HT-29 (cell line): ENCODE measurements at regions not wholly inside any gene's neighbourhood (a gene's known extent, or its start where the extent isn't known, plus 50 kb on each side); places are given as distances from the start of the nearest gene placed in this dataset.

Experiments used
- DNase-seq: peaks from one replicate; pipeline ENCODE4 v3.0.0-alpha.2; 2015; ENCODE audit warnings: low spot score

DNA sequence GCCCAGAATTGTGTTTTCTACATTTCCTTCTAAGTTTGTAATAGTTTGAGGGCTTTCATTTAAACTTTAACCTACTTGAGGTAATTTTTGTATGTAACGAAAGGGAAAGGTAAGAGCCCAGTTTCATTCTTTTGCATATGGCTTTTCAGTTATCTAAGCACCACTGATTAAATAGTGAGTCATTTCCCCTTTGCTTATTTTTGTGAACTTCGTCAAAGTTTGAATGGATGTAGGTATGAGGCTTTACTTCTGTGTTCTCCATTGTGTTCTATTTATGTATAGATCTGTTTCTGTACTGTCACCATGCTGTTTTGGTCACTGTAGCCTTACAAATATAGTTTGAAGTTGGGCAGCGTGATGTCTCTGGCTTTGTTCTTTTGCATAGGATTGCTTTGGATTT is 944.8 kb upstream of the CNTNAP5 start:
- DNase-seq = no peak

DNA sequence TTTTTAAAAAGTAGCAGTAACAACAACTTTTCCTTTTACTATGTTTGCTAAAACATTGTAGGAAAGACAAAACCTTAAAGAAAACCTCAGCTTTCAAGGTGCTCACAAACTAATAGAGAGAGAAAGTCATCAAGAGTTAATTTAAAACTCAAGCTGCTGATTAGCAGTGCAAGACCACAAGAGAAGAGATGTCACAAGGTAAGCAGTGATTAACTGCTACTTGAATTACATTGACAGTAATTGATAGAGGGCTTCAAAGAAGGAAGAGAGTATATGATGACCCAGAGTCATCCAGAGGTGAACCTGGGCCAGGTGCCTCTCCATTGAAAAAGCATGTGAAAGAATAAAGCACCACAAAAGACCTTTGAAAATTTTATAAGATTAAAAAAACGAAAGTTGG is 939.6 kb upstream of the CNTNAP5 start:
- DNase-seq = no peak

DNA sequence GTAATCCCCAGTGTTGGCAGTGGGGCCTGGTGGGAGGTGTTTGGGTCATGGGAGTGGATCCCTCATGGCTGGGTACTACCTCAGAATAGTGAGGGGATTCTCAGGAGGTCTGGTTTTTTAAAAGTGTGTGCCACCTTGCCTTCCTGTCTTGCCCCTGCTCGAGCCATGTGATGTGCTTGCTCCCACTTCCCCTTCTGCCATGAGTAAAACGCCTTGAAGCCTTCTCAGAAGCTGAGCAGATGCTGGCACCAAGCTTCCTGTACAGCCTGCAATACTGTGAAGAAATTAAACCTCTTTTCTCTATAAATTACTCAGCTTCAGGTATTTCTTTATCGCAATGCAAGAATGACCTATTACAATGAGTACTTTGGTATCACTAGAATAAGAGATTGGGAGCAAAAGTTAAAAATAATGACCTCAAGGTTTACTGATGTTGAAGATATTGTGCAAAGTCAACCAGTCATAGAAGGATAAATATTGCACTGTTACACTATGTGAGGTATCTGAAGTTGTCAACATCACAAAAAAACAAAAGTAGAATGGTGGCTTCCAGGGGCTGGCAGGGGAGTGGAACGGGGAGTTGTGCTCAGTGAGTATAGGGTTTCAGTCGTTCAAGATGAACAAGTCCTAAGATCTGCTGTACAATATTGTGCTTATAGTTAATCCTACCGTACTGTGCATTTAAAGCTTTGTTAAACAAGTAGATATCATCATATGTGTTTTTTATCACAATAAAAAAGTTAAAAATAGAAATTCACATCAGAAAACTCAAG is 938.3 kb upstream of the CNTNAP5 start:
- no peak for DNase-seq

DNA sequence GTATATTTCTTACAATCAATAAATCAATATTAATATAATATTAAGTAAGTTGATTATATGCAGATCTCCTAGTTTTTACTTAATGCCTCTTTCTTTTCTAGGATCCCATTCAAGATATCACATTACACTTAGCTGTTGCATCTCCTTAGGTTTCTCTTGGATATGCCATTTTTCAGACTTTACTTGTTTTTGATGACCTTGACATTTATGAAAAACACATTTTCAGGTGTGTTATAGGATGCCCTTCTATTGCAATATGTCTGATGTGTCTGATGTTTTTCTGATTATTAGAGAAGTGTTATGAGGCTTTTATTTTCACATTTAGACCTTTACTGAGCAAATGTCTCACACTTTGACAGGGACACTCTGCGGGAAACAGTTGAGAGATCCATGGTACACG is 933.6 kb upstream of the CNTNAP5 start:
- DNase-seq = no peak

DNA sequence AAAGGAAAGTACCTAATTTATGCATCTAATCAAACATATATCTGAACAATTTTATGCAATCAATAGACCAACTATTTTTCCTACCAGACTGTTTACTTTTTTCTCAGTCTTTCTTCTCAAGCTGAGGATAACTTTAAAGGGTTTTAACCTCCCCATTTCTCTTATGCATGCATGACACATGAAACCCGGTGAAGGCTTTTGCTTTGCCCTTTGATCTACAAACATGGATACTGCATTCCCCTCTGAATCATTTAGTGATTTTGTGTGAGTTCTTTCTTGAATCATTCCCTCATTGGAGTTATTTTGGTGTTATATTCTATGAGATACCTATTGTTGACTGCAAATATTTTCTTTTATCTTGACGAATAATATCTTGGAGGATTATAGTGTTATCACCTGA is 931.9 kb upstream of the CNTNAP5 start:
- DNase-seq = no peak

DNA sequence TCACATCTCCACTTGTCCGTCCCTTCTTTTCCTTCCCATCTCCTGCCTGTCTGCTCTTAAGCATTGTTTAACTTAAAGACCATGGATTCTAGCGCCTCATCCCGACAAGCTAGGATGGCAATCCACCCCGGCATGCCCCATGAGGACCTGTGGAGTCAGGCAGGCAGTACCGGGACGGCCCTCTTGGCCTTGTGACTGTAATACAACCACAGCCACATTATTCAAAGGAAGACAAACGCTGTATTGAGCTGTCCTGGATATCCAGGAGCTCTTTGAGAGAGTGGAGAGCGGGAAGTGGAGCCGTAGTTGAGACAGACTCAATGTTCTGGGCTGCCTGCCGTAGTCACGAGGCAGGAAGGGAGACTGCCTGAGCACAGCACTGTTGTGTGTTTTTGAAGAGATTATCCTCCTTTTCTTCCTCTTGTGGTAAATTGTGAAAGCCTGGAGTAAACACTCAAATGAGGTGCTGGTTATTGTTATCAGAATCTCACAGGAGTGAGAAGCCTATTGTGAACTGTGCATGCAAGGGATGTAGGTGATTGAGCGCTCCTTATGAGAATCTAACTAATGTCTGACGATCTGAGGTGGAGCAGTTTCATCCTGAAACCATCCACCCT is 929.8 kb upstream of the CNTNAP5 start:
- no peak for DNase-seq

DNA sequence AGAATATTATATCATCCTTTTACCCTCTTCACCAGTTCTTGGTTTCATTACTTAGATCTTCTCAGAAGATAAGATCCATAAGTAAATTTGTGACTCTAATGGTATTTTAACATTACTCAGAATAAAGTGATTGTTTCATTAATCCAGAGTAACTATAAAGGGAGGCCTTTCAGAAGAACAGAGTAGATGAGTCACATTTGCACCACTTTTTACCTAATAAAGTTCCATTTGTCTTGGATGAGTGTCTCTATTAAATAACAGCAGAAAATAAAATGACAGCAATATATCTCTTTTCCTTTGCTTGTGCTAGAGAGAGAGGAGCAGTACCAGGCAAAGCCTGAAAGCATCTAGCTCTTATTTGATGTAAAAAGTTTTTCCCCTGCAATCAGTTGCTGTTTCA is 926.5 kb upstream of the CNTNAP5 start:
- DNase-seq = no peak

DNA sequence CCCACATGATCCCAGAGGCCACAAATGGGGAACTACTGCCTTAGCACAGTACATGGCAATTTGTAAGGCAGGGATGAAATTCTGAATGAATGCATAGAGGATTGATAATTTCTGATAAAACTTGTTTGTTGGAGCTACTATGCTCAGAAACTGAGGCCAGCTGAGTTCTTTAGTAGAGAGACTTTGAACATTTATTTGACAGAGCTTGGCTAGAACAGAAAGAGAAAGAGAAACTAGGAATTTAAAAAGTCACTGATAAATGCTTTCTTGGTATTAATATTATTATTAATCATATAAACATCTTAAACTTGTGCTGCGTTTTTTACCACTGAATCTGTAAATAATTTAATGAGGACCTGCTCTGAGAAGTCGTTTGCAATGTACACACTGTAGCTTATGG is 923.7 kb upstream of the CNTNAP5 start:
- DNase-seq = no peak

DNA sequence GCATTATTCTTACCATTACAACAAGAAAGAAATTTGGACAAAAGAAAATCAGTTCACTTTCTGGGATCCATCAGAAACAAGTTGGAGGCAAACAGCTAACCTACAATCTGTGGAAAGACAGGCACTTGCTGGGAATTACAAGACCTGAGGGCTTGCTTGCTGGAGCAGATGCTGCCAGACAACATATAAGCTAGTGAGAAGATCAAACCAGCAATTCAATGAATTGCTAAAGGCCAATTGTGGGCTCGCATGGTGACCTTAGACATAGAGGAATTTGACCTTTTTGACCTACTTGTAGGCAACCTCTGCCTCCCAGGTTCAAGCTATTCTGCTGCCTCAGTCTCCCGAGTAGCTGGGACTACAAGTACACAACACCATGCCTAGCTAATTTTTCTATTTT is 921.2 kb upstream of the CNTNAP5 start:
- no peak for DNase-seq

DNA sequence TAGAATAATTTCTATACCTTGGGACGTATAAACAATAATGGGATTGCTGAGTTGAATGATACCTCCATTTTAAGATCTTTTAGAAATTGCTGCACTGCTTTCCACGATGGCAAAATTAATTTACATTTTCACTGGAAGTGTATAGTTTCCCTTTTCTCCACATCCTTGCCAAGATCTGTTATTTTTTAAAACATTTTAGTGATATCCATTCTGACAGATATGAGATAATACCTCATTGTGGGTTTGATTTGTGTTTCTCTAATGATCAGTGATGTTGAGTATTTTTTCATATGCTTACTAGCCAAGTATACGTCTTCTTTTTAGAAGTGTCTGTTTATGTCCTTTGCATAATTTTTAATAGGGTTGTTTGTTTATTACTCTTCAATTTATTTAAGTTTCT is 908.5 kb upstream of the CNTNAP5 start:
- DNase-seq = no peak

DNA sequence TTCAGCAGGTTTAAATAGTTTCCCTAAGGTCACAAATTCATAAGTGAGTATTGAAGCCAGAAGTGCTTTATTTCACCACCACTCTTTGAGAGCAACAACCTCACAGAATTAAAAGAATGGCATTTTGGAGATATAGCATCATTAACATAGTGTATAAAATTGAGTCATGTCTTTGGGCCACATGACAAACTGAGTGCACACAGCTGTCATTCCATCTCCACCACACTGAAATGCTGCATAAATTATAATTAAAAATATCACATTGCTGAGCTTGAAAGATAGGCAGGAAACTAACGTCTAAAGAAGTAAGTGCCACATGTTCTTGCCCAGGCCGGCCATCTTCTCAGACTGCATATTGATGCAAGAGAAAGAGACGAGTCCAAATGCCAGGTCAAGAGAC is 897.9 kb upstream of the CNTNAP5 start:
- DNase-seq = no peak

DNA sequence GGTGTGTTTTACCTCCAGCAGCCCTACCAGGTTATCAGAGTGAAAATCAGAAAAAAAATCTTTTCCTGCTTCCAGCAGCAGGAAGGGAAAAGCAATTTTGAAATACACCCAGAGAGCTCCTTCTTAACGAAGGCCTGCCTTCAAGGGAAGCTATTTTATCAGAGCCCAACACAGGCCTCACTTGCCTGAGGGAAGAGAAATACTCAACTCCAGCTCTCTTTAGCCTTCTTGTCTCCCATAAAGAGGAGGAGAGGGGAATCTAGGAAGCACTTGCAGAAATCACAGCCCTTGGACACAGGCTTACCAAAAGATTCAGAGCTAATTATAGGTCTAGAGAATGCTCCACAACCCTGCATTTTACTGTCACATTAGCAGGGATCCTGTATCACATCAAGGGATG is 896.1 kb upstream of the CNTNAP5 start:
- DNase-seq = no peak

DNA sequence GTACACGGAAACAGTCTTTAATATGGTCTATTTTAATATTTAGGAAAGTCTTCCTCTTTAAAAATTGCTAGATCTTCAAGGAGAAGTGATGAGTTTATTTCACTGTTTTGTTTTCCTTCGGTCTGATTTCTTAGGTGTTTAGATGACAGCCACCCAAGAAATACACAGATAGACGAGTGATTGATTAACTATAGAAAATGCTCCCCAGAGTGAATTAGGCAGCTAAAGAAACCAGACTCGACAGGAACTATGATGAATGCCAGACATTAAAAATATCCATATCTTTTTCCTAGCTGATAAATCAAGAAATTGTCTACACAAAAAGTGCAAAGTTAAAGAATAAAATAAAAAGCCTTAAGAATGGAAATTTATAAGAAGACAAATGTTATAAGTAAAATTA is 888.7 kb upstream of the CNTNAP5 start:
- DNase-seq = no peak

DNA sequence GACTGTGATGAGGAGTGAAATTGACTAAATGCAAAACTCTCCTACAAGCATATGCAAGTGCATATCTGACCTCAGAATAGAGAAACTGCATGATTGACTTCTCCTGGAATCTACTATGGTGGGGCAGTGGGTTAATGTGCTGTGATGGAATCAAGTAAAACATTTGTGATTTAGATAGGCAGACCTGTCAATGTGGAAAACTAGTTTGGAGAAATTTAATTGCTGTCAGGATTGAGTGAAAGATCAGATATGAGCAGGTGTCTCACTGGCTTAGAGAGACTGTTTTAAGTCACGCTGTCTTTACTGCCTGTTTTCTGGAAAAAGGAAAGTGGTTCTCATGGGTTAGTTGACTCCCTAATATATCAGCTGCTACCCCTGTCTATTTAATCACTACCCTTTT is 881.0 kb upstream of the CNTNAP5 start:
- DNase-seq = no peak

DNA sequence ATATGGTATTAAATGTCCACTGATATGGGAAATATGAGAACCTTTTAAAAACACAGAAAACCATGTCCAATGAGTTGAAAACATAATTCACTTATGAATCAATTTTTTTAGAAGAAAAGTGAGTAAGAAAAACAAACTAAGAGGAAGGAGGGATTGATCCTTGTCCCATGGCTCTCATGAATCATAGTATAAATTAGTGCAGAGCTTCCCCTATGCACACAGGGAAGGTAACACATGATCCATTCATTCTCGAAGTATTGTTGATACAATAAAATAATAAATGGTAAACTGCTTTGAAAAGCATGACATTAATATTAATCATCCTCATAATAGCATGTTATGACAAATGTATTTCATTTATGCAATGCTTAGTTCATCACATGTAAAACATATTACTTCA is 872.0 kb upstream of the CNTNAP5 start:
- DNase-seq = no peak

DNA sequence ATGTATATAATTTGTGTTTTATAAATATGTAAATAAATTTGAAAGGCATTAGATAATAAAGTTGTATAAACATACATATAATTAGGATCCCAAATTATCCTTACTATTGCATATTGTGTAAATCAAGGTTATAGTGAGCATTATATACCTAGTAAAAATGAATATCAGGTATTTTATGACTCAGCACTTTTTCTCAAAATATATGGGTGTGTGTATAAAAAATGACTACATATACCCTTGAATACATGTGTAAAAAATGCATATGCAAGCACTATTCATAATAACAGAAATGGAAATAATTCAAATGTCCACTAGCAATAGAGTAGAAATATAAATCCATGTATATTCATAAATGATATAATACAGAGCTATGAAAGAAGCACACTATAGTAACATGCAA is 870.9 kb upstream of the CNTNAP5 start:
- DNase-seq = no peak

DNA sequence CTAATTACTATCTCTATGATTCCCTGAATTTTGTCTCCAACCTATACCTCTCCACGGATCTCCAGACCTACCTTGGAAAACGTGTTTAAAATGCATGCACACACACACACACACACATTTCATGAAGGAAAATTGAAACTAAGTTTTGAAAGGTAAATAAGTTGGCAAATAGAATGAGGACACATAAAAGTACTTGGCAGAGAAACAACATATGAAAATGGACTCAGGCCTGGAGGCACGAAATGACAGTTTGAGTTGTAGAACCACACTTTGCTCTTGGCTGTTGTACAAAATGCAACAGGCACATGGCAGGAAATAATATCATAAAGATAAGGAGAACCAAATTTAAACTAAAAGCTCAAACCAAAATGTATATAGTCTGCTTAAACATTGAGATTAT is 868.1 kb upstream of the CNTNAP5 start:
- DNase-seq = no peak

DNA sequence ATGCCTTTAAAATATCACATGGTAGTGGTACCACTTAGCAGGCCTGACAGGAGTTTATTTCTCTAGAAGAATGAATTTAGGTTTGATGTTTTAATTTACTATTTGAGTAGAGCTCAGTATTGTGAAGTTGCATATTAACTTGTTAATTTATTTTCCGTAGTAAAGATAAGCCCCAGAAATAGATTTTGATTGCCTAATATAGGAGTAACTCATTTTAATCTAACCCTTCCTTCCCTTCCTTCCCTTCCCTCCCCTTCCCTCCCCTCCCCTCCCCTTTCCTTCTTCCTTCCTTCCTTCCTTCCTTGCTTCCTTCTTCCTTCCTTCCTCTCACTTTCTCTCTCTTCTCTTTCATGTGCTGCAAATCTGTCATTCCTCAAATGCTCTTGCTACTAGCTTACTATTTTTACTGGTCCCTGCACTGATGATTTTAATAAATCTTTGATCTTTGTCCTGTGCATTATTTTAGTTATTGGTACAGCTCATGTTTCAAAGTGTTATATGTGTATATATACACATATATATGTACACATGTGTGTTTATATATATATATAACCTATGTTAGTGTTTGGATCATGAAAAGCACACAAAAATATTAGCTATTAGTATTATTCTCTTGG is 862.6 kb upstream of the CNTNAP5 start:
- no peak for DNase-seq

DNA sequence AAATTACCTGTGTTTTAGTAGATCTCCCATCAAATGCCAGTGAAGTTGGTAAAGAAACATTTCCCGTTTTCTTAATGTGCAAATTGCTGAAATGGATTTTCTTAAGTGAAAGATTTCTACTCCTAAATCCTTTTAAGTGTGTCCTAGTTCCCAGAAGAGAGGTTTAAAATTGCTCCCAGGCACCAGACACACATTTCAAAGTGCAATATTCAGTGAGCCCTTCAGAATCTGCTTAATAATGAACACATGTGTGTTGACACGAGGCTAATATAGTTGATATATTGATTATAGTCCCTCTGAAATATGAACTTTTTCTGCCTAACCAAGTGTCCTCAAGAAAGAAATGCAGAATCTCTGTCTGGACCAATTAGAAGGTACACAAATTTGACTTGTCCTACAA is 861.7 kb upstream of the CNTNAP5 start:
- no peak for DNase-seq

DNA sequence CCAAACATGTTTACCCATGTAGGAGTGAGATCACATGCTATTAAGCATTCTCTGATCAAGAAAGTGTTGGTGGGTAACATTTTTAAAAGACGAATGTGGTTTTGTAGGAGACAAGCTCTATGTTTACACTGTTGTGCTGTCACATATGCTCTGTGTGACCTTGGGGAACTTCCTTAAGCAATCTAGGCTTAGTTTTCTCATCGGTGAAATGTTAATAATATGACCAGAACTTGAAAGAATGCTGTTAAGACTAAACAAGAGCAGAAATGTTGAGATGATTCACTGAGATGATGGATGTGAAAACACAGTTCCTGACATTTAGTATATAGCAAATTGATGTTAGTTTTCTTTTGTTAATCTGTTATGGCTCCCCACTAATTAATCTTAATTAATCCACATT is 860.9 kb upstream of the CNTNAP5 start:
- DNase-seq = no peak

DNA sequence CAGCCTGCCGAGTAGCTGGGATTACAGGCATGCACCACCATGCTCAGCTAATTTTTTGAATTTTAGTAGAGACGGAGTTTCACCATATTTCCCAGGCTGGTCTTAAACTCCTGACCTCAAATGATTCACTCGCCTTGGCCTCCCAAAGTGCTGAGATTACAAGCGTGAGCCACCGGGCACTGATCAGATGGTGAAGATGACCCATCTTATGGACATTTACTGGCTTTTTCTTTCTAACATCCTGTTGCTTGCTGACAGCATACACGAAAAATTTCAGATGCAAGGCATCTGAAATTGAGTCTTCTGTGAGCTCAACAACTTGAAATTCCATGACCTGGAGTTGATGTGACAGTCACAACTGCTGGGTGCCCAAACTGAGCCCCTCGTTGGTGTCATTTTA is 859.5 kb upstream of the CNTNAP5 start:
- no peak for DNase-seq

DNA sequence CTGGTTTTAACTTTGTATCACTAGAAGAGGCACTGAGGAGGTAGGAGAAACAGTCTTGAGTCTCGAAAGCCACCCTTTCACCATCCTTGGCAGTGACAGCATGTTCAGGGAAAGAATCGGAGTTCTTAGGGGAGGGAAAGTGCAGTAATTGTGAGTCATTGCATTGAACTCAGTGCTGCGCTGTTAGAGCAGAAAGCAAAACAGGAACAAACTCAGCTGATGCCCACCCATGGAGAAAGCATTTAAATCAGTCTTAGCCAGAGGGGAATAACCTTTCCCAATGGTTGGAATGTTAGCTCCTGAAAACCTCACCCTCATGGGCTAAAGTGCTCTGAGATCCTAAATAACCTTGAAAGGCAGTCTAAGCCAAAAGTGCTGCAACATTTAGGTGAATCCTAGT is 845.6 kb upstream of the CNTNAP5 start:
- no peak for DNase-seq

DNA sequence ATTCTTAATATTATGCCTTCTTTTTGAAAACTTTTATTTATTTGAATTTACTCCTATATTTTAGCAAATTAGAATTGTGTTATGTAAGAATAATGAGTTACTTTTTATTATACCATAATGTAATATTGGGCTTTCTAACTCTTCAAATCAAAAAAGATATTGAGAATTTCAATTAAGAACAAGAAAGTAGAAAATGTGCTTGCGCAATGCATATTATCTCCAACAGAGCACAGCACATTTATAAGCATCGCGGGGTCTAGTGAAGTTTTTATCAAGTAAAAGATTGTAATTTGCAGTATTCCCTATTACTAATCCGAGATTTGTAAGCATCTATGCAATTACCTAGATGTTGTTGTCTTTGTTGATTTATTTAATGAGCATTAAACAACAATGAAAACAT is 829.1 kb upstream of the CNTNAP5 start:
- no peak for DNase-seq
